Liver (tissue), 8 donors: ENCODE measurements at regions not wholly inside any gene's neighbourhood (a gene's known extent, or its start where the extent isn't known, plus 50 kb on each side); places are given as distances from the start of the nearest gene placed in this dataset.

Source experiments
- DNase-seq: peaks from one replicate; pipeline ENCODE4 v3.0.0-alpha.2; 2017; ENCODE audit warnings: low spot score
- H3K27ac ChIP-seq, 2 donors: one replicate each; pipeline ENCODE4 v1.7.0; 2013; ENCODE audit warnings: inconsistent platforms in 2 of 2, low read length in 2 of 2, control low read depth in 1 of 2, low read depth in 1 of 2, mild to moderate bottlenecking in 1 of 2
- H3K27me3 ChIP-seq, 4 donors: one replicate each; pipeline versions ENCODE4 v1.6.1 to v1.7.0; 2013; ENCODE audit warnings: low read length in 3 of 4, inconsistent platforms in 1 of 4, mild to moderate bottlenecking in 1 of 4, moderate library complexity in 1 of 4; ENCODE audit not compliant: control insufficient read depth in 4 of 4, insufficient read depth in 4 of 4
- H3K36me3 ChIP-seq, 4 donors: one replicate each; pipeline versions ENCODE4 v1.6.1 to v1.7.0; 2013; ENCODE audit warnings: low read length in 3 of 4, mild to moderate bottlenecking in 3 of 4, low read depth in 1 of 4, moderate library complexity in 1 of 4; ENCODE audit not compliant: control insufficient read depth in 4 of 4, insufficient read depth in 3 of 4
- H3K4me1 ChIP-seq, 4 donors: one replicate each; pipeline versions ENCODE4 v1.6.1 to v1.7.0; 2013; ENCODE audit warnings: low read length in 3 of 4, mild to moderate bottlenecking in 3 of 4, moderate library complexity in 1 of 4; ENCODE audit not compliant: control insufficient read depth in 4 of 4, insufficient read depth in 4 of 4
- H3K4me3 ChIP-seq, 3 donors: one replicate each; pipeline versions ENCODE4 v1.6.1 to v1.7.0; 2013; ENCODE audit warnings: low read length in 3 of 3, control low read depth in 1 of 3, low read depth in 1 of 3, mild to moderate bottlenecking in 1 of 3
- H3K9ac ChIP-seq, 2 donors: one replicate each; pipeline ENCODE4 v1.7.0; 2013; ENCODE audit warnings: low read length in 2 of 2, mild to moderate bottlenecking in 2 of 2, moderate library complexity in 2 of 2, control low read depth in 1 of 2, low read depth in 1 of 2
- H3K9me3 ChIP-seq, 4 donors: one replicate each; pipeline versions ENCODE4 v1.6.1 to v1.7.0; 2013; ENCODE audit warnings: low read length in 3 of 4; ENCODE audit not compliant: control insufficient read depth in 4 of 4
- ATF3 ChIP-seq: IDR thresholded peaks from 2 replicates; pipeline ENCODE4 v1.6.1; 2016; ENCODE audit warnings: antibody characterized with exemption
- CTCF ChIP-seq: fragments of 150-350 bp; IDR thresholded peaks from 2 replicates; pipeline ENCODE4 v1.5.1; 2017; ENCODE audit warnings: improper control_type of control experiment, low read depth, low read length; ENCODE audit not compliant: missing input control
- FOXA1 ChIP-seq: IDR thresholded peaks from 2 replicates; pipeline ENCODE4 v1.6.1; 2016; ENCODE audit warnings: antibody characterized with exemption
- HNF4G ChIP-seq: IDR thresholded peaks from 2 replicates; pipeline ENCODE4 v1.6.1; 2016; ENCODE audit warnings: antibody characterized with exemption
- RXRA ChIP-seq, 2 donors: IDR thresholded peaks; 2 replicates each; pipeline ENCODE4 v1.6.1; 2017 to 2018; ENCODE audit warnings: antibody characterized with exemption in 2 of 2, mild to moderate bottlenecking in 1 of 2
- SP1 ChIP-seq: IDR thresholded peaks from 2 replicates; pipeline ENCODE4 v1.6.1; 2018; ENCODE audit warnings: antibody characterized with exemption, mild to moderate bottlenecking
- YY1 ChIP-seq: IDR thresholded peaks from 2 replicates; pipeline ENCODE4 v1.6.1; 2016; ENCODE audit warnings: antibody characterized with exemption, mild to moderate bottlenecking
- WGBS: extraction: QIAGEN DNeasy Blood & Tissue Kit; methylation state at CpG from one replicate; pipeline ENCODE4 v1.1.7; 2013; 5-methylcytosine and 5-hydroxymethylcytosine counted together
- TF ChIP-seq, protein P1 (sequence below): IDR thresholded peaks from 2 replicates; pipeline ENCODE4 v1.6.1; 2016; ENCODE audit warnings: antibody characterized with exemption
- TF ChIP-seq, protein P2 (sequence below): IDR thresholded peaks from 2 replicates; pipeline ENCODE4 v1.6.1; 2016; ENCODE audit warnings: antibody characterized with exemption, mild to moderate bottlenecking
- donor health status: healthy.
- donor health status: healthy.
- donor health status: healthy.
- donor health status: healthy.
- donor health status: healthy.

DNA sequence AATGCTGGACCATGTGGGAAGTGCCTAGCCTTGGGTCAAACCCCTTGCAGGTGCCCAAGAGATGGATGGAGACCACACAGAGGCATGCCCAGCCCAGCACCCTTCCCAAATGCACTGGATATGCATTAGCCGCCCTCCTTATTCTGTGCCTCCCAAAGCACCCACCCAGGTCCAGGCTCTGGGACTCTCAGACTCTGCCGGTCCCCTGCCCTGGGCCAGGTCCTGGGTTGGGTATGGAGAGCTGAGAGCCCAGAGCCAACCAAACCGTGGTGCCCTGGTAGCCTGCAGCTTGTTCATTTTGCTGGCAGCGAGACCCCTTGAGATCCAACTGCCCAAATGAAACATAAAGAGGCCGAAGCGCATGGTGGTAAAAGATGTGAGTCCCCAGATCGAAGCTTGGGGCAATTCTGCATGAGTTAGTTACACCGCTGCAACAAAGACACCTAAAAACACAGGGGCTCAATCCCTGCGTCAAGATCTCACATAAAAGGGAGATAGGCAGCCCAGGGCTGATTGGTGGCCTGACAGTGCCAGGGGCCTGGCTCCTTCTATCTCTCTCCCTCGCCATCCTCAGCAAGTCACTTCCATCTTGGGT is 61.5 kb downstream of the MYEOV start:
- Histone ChIP-seq H3K36me3 (no peaks in the 10 kb centered on the region), H3K9me3 (no peaks in the 10 kb centered on the region), H3K4me3 (no peak overlapping the region), H3K27me3 (no peaks in the 10 kb centered on the region), H3K4me1 (peaks cover 16 to 49% (median 33%) of the 10 kb centered on the region in 4 donors), H3K9ac (no peak overlapping the region), H3K27ac (peak overlapping the region; percentile 6 to 47)
- TF ChIP-seq ATF3 (no peak), HNF4G (no peak), SP1 (no peak)
- TF ChIP-seq, protein P1, sequence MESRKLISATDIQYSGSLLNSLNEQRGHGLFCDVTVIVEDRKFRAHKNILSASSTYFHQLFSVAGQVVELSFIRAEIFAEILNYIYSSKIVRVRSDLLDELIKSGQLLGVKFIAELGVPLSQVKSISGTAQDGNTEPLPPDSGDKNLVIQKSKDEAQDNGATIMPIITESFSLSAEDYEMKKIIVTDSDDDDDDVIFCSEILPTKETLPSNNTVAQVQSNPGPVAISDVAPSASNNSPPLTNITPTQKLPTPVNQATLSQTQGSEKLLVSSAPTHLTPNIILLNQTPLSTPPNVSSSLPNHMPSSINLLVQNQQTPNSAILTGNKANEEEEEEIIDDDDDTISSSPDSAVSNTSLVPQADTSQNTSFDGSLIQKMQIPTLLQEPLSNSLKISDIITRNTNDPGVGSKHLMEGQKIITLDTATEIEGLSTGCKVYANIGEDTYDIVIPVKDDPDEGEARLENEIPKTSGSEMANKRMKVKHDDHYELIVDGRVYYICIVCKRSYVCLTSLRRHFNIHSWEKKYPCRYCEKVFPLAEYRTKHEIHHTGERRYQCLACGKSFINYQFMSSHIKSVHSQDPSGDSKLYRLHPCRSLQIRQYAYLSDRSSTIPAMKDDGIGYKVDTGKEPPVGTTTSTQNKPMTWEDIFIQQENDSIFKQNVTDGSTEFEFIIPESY: no peak
- TF ChIP-seq, protein P2, sequence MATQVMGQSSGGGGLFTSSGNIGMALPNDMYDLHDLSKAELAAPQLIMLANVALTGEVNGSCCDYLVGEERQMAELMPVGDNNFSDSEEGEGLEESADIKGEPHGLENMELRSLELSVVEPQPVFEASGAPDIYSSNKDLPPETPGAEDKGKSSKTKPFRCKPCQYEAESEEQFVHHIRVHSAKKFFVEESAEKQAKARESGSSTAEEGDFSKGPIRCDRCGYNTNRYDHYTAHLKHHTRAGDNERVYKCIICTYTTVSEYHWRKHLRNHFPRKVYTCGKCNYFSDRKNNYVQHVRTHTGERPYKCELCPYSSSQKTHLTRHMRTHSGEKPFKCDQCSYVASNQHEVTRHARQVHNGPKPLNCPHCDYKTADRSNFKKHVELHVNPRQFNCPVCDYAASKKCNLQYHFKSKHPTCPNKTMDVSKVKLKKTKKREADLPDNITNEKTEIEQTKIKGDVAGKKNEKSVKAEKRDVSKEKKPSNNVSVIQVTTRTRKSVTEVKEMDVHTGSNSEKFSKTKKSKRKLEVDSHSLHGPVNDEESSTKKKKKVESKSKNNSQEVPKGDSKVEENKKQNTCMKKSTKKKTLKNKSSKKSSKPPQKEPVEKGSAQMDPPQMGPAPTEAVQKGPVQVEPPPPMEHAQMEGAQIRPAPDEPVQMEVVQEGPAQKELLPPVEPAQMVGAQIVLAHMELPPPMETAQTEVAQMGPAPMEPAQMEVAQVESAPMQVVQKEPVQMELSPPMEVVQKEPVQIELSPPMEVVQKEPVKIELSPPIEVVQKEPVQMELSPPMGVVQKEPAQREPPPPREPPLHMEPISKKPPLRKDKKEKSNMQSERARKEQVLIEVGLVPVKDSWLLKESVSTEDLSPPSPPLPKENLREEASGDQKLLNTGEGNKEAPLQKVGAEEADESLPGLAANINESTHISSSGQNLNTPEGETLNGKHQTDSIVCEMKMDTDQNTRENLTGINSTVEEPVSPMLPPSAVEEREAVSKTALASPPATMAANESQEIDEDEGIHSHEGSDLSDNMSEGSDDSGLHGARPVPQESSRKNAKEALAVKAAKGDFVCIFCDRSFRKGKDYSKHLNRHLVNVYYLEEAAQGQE: no peak
- WGBS: 97% methylated on average over 10 of the region's 10 CpGs
- DNase-seq: no peak

DNA sequence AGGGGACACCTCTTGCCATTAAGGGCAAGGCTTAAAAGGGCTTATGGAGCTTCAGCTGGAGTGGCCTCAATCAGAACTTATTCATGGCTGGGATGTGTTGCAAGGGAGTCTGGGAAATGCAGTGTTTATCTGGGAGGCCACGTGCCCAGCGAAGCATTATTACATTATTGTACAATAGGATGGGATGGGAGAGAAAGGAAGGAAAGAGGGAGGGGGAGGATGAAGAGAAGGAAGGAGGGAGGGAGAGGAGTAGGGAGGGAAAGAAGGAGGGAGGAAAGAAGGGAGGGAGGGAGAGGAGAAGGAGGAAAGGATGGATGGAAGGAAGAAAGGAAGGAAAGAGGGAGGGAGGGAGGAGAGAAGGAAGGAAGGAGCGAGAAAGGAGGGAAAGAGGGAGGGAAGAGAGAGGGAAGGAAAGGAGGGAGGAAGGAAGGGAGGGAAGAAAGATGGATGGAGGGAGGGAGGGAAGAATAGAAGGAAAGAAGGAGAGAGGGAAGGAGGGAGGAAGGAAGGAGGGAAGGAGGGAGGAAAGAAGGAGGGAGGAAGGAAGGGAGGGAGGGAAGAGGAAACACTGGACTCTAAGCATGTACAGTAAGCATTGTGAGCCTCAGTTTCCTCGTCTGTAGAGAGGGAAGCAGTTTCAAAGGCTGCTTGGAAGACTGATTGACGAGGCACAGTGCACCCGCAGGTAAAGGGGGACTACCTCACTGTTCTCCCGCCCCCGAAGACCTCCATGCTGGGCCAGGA is 62.2 kb downstream of the MYEOV start:
- H3K4me3 ChIP-seq: no peak overlapping the region
- H3K36me3 ChIP-seq: no peaks in the 10 kb centered on the region
- TF ChIP-seq RXRA (IDR thresholded peaks at IDR 0.05) (no peak), FOXA1 (no peak), CTCF (no peak), ATF3 (no peak), YY1 (no peak)
- TF ChIP-seq, protein P1: no peak
- no peaks in the 10 kb centered on the region for H3K27me3 ChIP-seq
- H3K9me3 ChIP-seq: no peaks in the 10 kb centered on the region
- no peak for DNase-seq
- H3K4me1 ChIP-seq: peaks cover 19 to 55% (median 36%) of the 10 kb centered on the region in 4 donors
- H3K27ac ChIP-seq: peak overlapping the region; percentile 71 to 76
- 69% methylated on average over 8 of the region's 8 CpGs for WGBS
- H3K9ac ChIP-seq: peak overlapping the region; percentile 39 to 72
